GM10266 (cell line): ENCODE measurements at regions not wholly inside any gene's neighbourhood (a gene's known extent, or its start where the extent isn't known, plus 50 kb on each side); places are given as distances from the start of the nearest gene placed in this dataset.

Experiments used
- DNase-seq: peaks from one replicate; pipeline ENCODE4 v3.0.0; 2012; ENCODE audit errors: extremely low spot score
- CTCF ChIP-seq: IDR thresholded peaks from 2 replicates; pipeline ENCODE4 v1.5.1; 2012; ENCODE audit warnings: mild to moderate bottlenecking, low read depth; ENCODE audit not compliant: control insufficient read depth, insufficient read depth; ENCODE audit errors: missing control alignments

DNA sequence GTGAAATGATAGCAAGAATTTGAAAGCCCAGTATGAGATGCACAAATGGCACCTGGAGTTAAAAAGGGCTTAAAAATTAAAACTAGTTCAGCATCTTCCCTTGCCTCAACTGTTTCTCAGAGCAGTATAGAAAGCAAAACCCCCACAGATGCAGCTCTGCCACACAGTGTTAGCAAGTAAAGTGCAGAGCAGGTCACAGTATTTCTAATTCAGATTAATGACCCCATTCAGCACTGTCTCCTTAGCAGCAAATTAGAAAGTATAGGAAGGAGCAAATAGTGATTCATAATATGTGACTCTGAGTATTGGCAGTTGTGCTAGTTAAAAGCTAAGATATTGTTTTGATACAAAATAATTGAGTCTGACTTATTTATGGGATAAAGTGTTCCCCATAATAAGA lies 73.8 kb upstream of the CCDC85A start:
- DNase-seq, result no peak
- TF ChIP-seq CTCF, result no peak

DNA sequence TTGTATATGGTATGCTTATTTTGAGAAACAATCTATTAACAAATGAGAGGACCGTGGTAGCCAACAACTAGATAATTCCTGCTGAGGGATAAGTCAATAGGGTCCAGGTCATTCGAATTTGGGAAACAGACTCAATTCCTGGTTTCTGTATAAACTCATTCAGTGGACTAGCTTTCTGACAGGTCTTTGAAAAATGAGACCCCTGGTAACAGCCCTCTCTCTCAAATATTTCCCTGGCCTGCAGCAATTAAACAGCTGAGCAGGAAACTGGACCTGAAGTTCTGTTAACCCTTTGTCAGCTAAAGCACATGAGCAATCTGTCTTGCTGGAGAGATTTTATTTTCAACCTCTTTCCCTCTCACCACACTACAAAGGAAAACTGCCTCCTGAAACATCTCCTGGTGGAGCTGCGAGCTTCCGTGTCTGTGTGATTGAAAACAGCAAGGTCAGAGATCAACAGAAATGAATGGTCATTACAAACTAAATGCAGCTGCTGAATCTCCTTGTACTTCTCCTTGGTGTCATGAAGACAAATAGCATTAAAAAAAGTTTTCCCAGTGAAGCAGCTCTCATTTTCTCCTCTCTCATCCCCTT lies 70.3 kb upstream of the CCDC85A start:
- TF ChIP-seq CTCF, result no peak
- DNase-seq, result no peak

DNA sequence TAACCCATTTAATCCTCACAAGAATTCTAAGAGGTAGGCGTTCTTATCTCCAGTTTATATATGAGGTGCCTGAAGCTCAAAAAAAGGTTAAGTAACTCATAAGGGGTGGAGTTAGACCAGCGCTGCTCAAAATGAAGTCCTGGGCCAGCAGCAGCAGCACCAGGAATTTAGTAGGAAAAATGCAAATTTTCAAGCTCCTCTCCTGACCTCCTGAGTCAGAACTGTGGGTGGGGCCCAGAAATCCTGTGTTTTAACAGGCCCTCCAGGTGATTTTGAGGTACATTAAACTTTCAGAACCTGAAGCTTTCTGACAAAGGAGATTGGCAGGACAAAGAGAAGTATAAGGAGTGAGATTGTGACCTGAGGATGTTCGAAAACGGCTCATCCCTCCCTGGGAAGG lies 66.0 kb upstream of the CCDC85A start:
- no peak for DNase-seq
- TF ChIP-seq CTCF, result no peak

DNA sequence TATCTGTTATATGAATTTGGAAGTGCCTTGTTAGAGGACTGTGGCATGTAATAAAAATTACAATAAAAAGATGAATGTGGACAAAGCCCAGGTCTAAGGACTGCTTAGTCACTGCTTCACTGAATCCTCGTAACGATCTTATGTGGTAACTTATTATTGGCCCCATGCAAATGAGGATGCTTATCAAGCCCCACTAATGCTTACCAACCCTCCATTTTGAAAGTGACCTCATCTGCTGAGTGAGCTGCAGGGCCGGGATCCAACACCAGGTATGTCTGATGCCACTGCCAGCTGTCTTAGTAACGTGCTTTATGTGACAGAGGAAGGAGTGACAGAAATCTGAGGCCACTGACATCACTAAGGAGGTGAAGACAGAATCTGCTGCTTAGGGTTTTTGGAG lies 65.3 kb upstream of the CCDC85A start:
- no peak for DNase-seq
- no peak for TF ChIP-seq CTCF

DNA sequence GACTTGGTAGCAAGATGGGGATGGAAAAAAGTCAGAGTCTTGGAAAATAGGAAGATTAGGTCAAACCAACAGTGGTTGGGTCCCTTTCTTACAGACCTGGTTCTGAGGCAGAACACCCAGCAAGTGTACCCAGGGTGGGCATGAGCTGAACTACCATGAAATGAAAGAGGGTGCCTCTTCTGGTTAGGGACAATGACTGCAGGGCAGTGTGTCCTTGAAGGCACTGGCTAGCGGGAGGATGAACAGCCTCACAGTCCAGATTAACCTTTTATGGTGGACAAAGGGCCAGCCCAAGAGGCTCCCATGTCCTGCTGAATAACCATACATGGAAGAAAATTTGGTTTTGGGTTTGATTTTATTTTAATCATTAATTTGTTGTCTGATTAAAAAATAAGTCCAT lies 61.8 kb upstream of the CCDC85A start:
- no peak for DNase-seq
- no peak for TF ChIP-seq CTCF

- TF ChIP-seq CTCF, result no peak
- no peak for DNase-seq
Measured at GRCh38 chr2:56123538-56123937, 60.3 kb upstream of the CCDC85A start.

- no peak for DNase-seq
- TF ChIP-seq CTCF, result no peak
Measured at GRCh38 chr2:56127010-56127409, 56.8 kb upstream of the CCDC85A start.
